GM12878 (cell line): ENCODE measurements at regions not wholly inside any gene's neighbourhood (a gene's known extent, or its start where the extent isn't known, plus 50 kb on each side); places are given as distances from the start of the nearest gene placed in this dataset.

Experiments
- ATAC-seq: fragments of 200-7000 bp; cut with Tn5 transposase; 3 replicates; pipeline ENCODE4 v1.9.1; 2020; ENCODE audit warnings: mild to moderate bottlenecking, moderate library complexity
- BruUV-seq: library from RNA; stranded (reverse); fragments of 400-500 nt; replicated peaks from 2 replicates; lab custom pipeline; 2021; lab: Mats Ljungman, UMichigan
- CTCF ChIA-PET: fragments of 300-600 bp; sonication (Branson Sonifier 250); formaldehyde crosslinking; extraction: SDS; loops from one replicate; lab custom pipeline; 2021; ENCODE audit warnings: inconsistent platforms; lab: Yijun Ruan, JAX
- POLR2A ChIA-PET: fragments of 350-600 bp; formaldehyde crosslinking; extraction: SDS; loops from one replicate; lab custom pipeline; 2021; ENCODE audit warnings: inconsistent platforms; lab: Charles Lee
- RAD21 ChIA-PET: fragments of 300-600 bp; sonication (Branson Sonifier 250); formaldehyde crosslinking; loops from one replicate; lab custom pipeline; 2023; ENCODE audit warnings: antibody characterized with exemption; ENCODE audit not compliant: unreplicated experiment; lab: Charles Lee
- SMC1A ChIA-PET: fragments of 300-600 bp; sonication (Branson Sonifier 250); formaldehyde crosslinking; loops from one replicate; lab custom pipeline; 2023; ENCODE audit not compliant: unreplicated experiment, uncharacterized antibody; lab: Charles Lee
- DNase-seq: peaks from one replicate; pipeline ENCODE4 v3.0.0-alpha.2; 2011; ENCODE audit warnings: low read depth, low spot score
- FAIRE-seq: peaks from 3 replicates; lab custom pipeline; 2011; peaks lifted over from hg19 to GRCh38; lab: Jason Lieb, UNC
- H2AFZ ChIP-seq: 2 replicates; pipeline ENCODE4 v1.6.0; 2011; ENCODE audit warnings: low read depth, low read length, control low read depth; ENCODE audit not compliant: control insufficient read depth
- H3K27ac ChIP-seq: 2 replicates; pipeline ENCODE4 v1.5.1; 2011; ENCODE audit warnings: control low read depth; ENCODE audit not compliant: control insufficient read depth, insufficient read depth
- H3K27me3 ChIP-seq, 2 experiments: replicated peaks in 1 of 2; 2 replicates each; pipeline versions ENCODE4 v1.6.0 to v1.6.1; 2011; ENCODE audit warnings: low read length in 1 of 2; ENCODE audit not compliant: control insufficient read depth in 2 of 2, insufficient read depth in 2 of 2
- H3K36me3 ChIP-seq, 2 experiments: 2 replicates each; pipeline ENCODE4 v1.5.1; 2011; ENCODE audit warnings: low read length in 1 of 2; ENCODE audit not compliant: control insufficient read depth in 2 of 2, insufficient read depth in 2 of 2
- H3K4me1 ChIP-seq: 2 replicates; pipeline ENCODE4 v1.6.1; 2011; ENCODE audit warnings: mild to moderate bottlenecking, low read length, moderate library complexity, mixed read lengths; ENCODE audit not compliant: control insufficient read depth, insufficient read depth
- H3K4me2 ChIP-seq: 2 replicates; pipeline ENCODE4 v1.6.0; 2011; ENCODE audit warnings: control low read depth; ENCODE audit not compliant: control insufficient read depth, insufficient read depth
- H3K4me3 ChIP-seq: fragments of 200-600 bp; sonication (generic); 2 replicates; pipeline ENCODE4 v1.5.1; 2016
- H3K79me2 ChIP-seq: 2 replicates; pipeline ENCODE4 v1.6.0; 2011; ENCODE audit warnings: low read length; ENCODE audit not compliant: control insufficient read depth, insufficient read depth
- H3K9ac ChIP-seq: 2 replicates; pipeline ENCODE4 v1.8.0; 2011; ENCODE audit warnings: low read length, control low read depth, mixed read lengths; ENCODE audit not compliant: control insufficient read depth, insufficient read depth
- H3K9me3 ChIP-seq: replicated peaks from 3 replicates; pipeline ENCODE4 v1.5.1; 2011; ENCODE audit warnings: mild to moderate bottlenecking, low read length; ENCODE audit not compliant: control insufficient read depth, insufficient read depth
- H4K20me1 ChIP-seq: 2 replicates; pipeline ENCODE4 v1.6.0; 2011; ENCODE audit not compliant: control insufficient read depth, insufficient read depth
- CEBPZ ChIP-seq: fragments of 150-350 bp; IDR thresholded peaks from 2 replicates; pipeline ENCODE4 v1.6.1; 2016; ENCODE audit warnings: low read depth, low read length
- CREB1 ChIP-seq: IDR thresholded peaks from 2 replicates; pipeline ENCODE4 v1.6.1; 2012; ENCODE audit warnings: low read depth, mild to moderate bottlenecking, inconsistent platforms
- CTCF ChIP-seq, 3 experiments: IDR thresholded peaks in 2 of 3; conservative IDR thresholded peaks in 1 of 3; 2 replicates each; pipeline ENCODE4 v1.5.1; 2011; ENCODE audit warnings: low read depth in 3 of 3, low read length in 3 of 3, mild to moderate bottlenecking in 3 of 3, control low read depth in 2 of 3, moderate library complexity in 2 of 3, inconsistent platforms in 1 of 3, mixed read lengths in 1 of 3; ENCODE audit not compliant: control insufficient read depth in 2 of 3, insufficient read depth in 1 of 3; ENCODE audit errors: extremely low read depth in 1 of 3
- EZH2 ChIP-seq: IDR thresholded peaks from 2 replicates; pipeline ENCODE4 v1.6.1; 2012; ENCODE audit warnings: low read depth, mild to moderate bottlenecking, control low read depth, inconsistent platforms, low read length, borderline replicate concordance; ENCODE audit not compliant: control insufficient read depth
- IKZF2 ChIP-seq, 2 experiments: fragments of 450-650 bp; IDR thresholded peaks; 2 replicates each; pipeline ENCODE4 v1.6.1; 2017; ENCODE audit warnings: mild to moderate bottlenecking in 2 of 2, moderate library complexity in 2 of 2
- KDM1A ChIP-seq: fragments of 200-600 bp; sonication (generic); IDR thresholded peaks from 2 replicates; pipeline ENCODE4 v1.6.1; 2016; ENCODE audit warnings: borderline replicate concordance
- KLF5 ChIP-seq: fragments of 450-650 bp; IDR thresholded peaks from 2 replicates; pipeline ENCODE4 v1.6.1; 2014; ENCODE audit warnings: mild to moderate bottlenecking; ENCODE audit not compliant: partially characterized antibody
- MEF2B ChIP-seq: fragments of 450-650 bp; IDR thresholded peaks from 2 replicates; pipeline ENCODE4 v1.6.1; 2018; ENCODE audit warnings: mild to moderate bottlenecking, moderate library complexity; ENCODE audit not compliant: partially characterized antibody, poor library complexity, severe bottlenecking
- NR2C2 ChIP-seq: IDR thresholded peaks from 2 replicates; pipeline ENCODE4 v1.6.1; 2011; ENCODE audit warnings: borderline replicate concordance, low read depth; ENCODE audit not compliant: control insufficient read depth, insufficient read length
- NR2F1 ChIP-seq: fragments of 450-650 bp; conservative IDR thresholded peaks from 2 replicates; pipeline ENCODE4 v1.6.1; 2017; ENCODE audit warnings: mild to moderate bottlenecking
- PRDM15 ChIP-seq: fragments of 450-650 bp; formaldehyde crosslinking; IDR thresholded peaks from 2 replicates; pipeline ENCODE4 v1.4.0; 2020; ENCODE audit warnings: mild to moderate bottlenecking, moderate library complexity
- SREBF2 ChIP-seq: IDR thresholded peaks from 2 replicates; pipeline ENCODE4 v1.6.1; 2012; ENCODE audit warnings: mild to moderate bottlenecking, low read length
- ZNF274 ChIP-seq: IDR thresholded peaks from one replicate; pipeline ENCODE4 v1.8.0; 2011; ENCODE audit not compliant: insufficient read length, insufficient read depth
- WGBS: methylation state at CpG from one replicate; pipeline ENCODE4 v1.1.6; 2016; ENCODE audit warnings: low lambda C conversion rate; ENCODE audit not compliant: insufficient replicate concordance, insufficient coverage; ENCODE audit errors: missing lambda C conversion rate; 5-methylcytosine and 5-hydroxymethylcytosine counted together
- in situ Hi-C: fragments of 300-500 bp; cut with MboI; formaldehyde crosslinking; loops from 9 replicates; pipeline ENCODE4 v1.14.3; 2018; ENCODE audit warnings: mixed read lengths
- intact Hi-C: fragments of 100-400 bp; cut with micrococcal nuclease; formaldehyde crosslinking; loops from one replicate; pipeline ENCODE4 v1.14.2; 2022; ENCODE audit not compliant: unreplicated experiment

GRCh38 chr22:49676230-49676629 lies 151.4 kb downstream of the BRD1 start:
- POLR2A ChIA-PET = no interaction called here
- BruUV-seq = no TSS peak
- SMC1A ChIA-PET = interaction anchor here (1.2 kb wide), 1 partner anchor 23 kb away, joined by 4 read pairs; no protein-coding TSS in a partner anchor
- CTCF ChIA-PET = no interaction called here
- intact Hi-C loops = no loop called here
- H3K9ac ChIP-seq = no peak overlapping the region
- H3K9me3 ChIP-seq = no peaks in the 10 kb centered on the region
- H3K36me3 ChIP-seq = no peaks in the 10 kb centered on the region
- no peak for FAIRE-seq
- no peaks in the 10 kb centered on the region for H3K79me2 ChIP-seq
- no peak overlapping the region for H3K4me2 ChIP-seq
- no peak overlapping the region for H2AFZ ChIP-seq
- no peak for ATAC-seq
- no peak for DNase-seq
- RAD21 ChIA-PET = no interaction called here
- no peaks in the 10 kb centered on the region for H4K20me1 ChIP-seq
- no peak overlapping the region for H3K4me3 ChIP-seq
- H3K27ac ChIP-seq = no peak overlapping the region
- 21% methylated on average over 5 of the region's 5 CpGs for WGBS
- H3K27me3 ChIP-seq = peaks cover under 1 to 2% of the 10 kb centered on the region in 2 experiments; a peak in 2 of 4 replicates
- H3K4me1 ChIP-seq = no peaks in the 10 kb centered on the region
- in situ Hi-C loops = no loop called here
- TF ChIP-seq NR2C2 (no peak), CEBPZ (no peak), ZNF274 (no peak), IKZF2 (IDR thresholded peaks at IDR 0.05) (no peak), MEF2B (no peak), PRDM15 (CRISPR knock-in tag) (no peak), NR2F1 (no peak), CTCF (IDR thresholded peaks at IDR 0.05 in 2 of 3, conservative IDR thresholded peaks at IDR 0.05 in 1 of 3; ENCODE audit: control insufficient read depth in 2 of 3, extremely low read depth in 1 of 3, insufficient read depth in 1 of 3, low read depth in 3 of 3, low read length in 3 of 3) (no peak), CREB1 (no peak), KDM1A (no peak), SREBF2 (no peak), EZH2 (no peak), KLF5 (no peak)
